ENCODE measurements at regions not wholly inside any gene's neighbourhood (a gene's known extent, or its start where the extent isn't known, plus 50 kb on each side); places are given as distances from the start of the nearest gene placed in this dataset.

DNA sequence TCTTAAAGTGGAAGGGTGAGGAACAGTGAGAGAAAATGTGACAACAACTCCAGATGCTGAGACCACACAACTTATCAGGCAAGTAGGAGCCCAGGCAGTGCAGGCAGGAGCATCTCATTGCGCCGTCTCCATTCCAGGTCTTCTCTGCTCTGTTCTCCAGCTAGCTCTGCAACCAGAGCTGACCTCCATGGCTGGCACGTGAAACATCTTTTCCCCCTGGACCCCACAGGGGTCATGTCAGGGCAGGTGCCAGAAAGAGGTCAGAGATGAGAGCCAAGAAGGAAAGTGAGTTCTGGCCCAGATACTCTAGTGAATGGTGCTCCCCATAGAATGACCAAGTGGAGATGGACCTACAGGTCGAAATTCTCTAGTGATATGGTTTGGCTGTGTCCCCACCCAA, 281.4 kb downstream of the SMOC2 start:
- H3K27me3 ChIP-seq = no peaks in the 10 kb centered on the region
- ATAC-seq = no peak
- no peak overlapping the region for H3K27ac ChIP-seq
- no peak overlapping the region for H3K4me3 ChIP-seq
- no peaks in the 10 kb centered on the region for H3K4me1 ChIP-seq
- 77 to 88% methylated on average over 3 to 4 of the region's 4 CpGs for WGBS, 2 donors (ENCODE audit: low coverage in 1 of 2)
- H3K9me3 ChIP-seq = peaks cover 0 to 12% (median 0%) of the 10 kb centered on the region in 3 donors
- H3K36me3 ChIP-seq = no peaks in the 10 kb centered on the region
- TF ChIP-seq POLR2AphosphoS5 (IDR thresholded peaks at IDR 0.05) = no peak
- TF ChIP-seq, protein P1, sequence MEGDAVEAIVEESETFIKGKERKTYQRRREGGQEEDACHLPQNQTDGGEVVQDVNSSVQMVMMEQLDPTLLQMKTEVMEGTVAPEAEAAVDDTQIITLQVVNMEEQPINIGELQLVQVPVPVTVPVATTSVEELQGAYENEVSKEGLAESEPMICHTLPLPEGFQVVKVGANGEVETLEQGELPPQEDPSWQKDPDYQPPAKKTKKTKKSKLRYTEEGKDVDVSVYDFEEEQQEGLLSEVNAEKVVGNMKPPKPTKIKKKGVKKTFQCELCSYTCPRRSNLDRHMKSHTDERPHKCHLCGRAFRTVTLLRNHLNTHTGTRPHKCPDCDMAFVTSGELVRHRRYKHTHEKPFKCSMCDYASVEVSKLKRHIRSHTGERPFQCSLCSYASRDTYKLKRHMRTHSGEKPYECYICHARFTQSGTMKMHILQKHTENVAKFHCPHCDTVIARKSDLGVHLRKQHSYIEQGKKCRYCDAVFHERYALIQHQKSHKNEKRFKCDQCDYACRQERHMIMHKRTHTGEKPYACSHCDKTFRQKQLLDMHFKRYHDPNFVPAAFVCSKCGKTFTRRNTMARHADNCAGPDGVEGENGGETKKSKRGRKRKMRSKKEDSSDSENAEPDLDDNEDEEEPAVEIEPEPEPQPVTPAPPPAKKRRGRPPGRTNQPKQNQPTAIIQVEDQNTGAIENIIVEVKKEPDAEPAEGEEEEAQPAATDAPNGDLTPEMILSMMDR (IDR thresholded peaks at IDR 0.05) = no peak
- no peak for TF ChIP-seq POLR2A (IDR thresholded peaks at IDR 0.05)
- no peak for TF ChIP-seq EP300 (IDR thresholded peaks at IDR 0.05)

DNA sequence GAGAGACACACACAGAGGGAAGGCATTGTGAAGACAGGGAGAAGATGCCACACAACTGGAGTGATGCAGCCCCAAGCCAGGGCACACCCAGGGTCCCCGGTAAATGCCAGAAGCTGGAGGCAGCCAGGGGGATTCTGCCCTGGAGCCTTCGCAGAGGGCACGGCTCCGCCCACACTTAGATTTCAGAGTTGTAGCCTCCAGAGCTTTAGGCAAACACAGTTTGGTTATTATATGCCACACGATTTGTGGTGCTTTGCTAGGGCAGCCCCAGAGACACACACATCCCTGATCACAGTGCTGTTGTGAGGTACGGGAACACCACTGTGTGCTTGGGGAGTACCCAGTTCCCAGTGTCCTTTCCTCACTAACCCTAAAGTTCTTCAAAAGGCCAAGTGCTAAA, 280.6 kb downstream of the SMOC2 start:
- Histone ChIP-seq H3K36me3 (no peaks in the 10 kb centered on the region), H3K4me1 (no peaks in the 10 kb centered on the region), H3K27me3 (no peaks in the 10 kb centered on the region), H3K27ac (no peak overlapping the region), H3K9me3 (peaks cover 0 to 12% (median 0%) of the 10 kb centered on the region in 3 donors), H3K4me3 (no peak overlapping the region)
- 0 to 80% methylated on average over 1 of the region's 6 CpGs for WGBS, 2 donors (ENCODE audit: low coverage in 1 of 2)
- ATAC-seq = no peak
- TF ChIP-seq POLR2A (IDR thresholded peaks at IDR 0.05) (no peak), POLR2AphosphoS5 (IDR thresholded peaks at IDR 0.05) (no peak)

DNA sequence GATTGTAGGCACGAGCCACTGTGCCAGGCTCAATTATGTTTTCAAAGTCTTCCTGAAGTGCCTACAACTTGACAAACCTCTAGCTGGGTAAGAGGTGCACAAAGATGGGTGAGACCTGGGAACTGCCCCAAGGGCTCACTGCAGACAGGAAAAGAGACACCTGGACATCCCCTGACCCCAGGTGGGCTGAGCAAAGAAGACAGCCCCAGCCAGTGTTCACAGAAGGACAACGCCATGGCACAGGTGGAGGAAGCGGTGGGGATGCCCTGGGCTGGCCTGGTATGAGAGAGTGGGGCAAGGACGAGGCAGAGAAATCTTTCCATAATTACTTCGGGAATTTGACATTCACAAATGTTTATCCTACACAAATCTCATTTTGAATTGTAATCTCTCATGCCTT, 278.9 kb downstream of the SMOC2 start:
- Histone ChIP-seq H3K4me1 (no peaks in the 10 kb centered on the region), H3K27ac (no peak overlapping the region), H3K9me3 (peaks cover 0 to 12% (median 0%) of the 10 kb centered on the region in 3 donors), H3K36me3 (no peaks in the 10 kb centered on the region), H3K4me3 (no peak overlapping the region), H3K27me3 (no peaks in the 10 kb centered on the region)
- no peak for ATAC-seq
- 67 to 85% methylated on average over 1 to 4 of the region's 5 CpGs for WGBS, 2 donors (ENCODE audit: low coverage in 1 of 2)
- TF ChIP-seq, protein P1 (IDR thresholded peaks at IDR 0.05) = no peak
- TF ChIP-seq EP300 (IDR thresholded peaks at IDR 0.05) (no peak), POLR2AphosphoS5 (IDR thresholded peaks at IDR 0.05) (no peak), POLR2A (IDR thresholded peaks at IDR 0.05) (no peak)

DNA sequence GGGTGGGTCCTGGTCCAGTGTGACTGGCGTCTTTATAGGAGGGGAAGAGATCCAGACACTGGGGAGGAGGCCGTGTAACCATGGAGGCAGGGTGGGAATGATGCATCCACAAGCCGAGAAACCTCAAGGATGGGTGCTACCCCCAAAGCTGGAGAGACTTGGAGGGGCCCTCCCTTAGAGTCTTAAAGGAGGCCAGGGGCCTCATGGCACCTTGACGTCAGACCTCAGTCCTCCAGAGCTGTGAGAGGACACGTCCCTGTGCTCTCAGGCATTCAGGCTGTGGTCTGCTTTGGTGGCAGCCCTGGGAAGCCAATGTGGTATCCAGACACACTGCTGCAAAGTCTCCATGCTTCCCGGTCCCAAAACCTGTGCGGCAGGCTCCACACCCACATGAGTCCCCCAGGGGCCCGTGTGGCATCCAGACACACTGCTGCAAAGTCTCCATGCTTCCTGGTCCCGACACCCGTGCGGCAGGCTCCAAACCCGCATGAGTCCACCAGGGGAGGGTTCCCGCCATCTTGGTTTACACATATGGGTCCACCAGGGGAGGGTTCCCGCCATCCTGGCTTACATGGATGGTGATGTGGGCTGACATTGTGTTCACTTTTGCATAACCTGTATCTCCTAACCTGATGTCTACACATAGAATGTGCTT, 278.0 kb downstream of the SMOC2 start:
- peaks cover 0 to 5% (median 0%) of the 10 kb centered on the region in 3 donors for H3K9me3 ChIP-seq
- no peaks in the 10 kb centered on the region for H3K36me3 ChIP-seq
- no peak for ATAC-seq
- WGBS, 2 donors (ENCODE audit: low coverage in 1 of 2) = 93% methylated on average over 5 of the region's 14 CpGs; no CpG with 5 or more reads in 1 of the 2 donors
- TF ChIP-seq, protein P1 (IDR thresholded peaks at IDR 0.05) = no peak
- TF ChIP-seq EP300 (IDR thresholded peaks at IDR 0.05) = no peak
- no peak for TF ChIP-seq POLR2AphosphoS5 (IDR thresholded peaks at IDR 0.05)
- TF ChIP-seq POLR2A (IDR thresholded peaks at IDR 0.05) = no peak
- H3K27me3 ChIP-seq = no peaks in the 10 kb centered on the region
- no peak overlapping the region for H3K27ac ChIP-seq
- no peak overlapping the region for H3K4me3 ChIP-seq
- no peaks in the 10 kb centered on the region for H3K4me1 ChIP-seq

Small RNA genes in the stretch of these regions (small RNA-seq; reads per million reads assigned to genes)
- gene AL513210.1 = 0 reads per million in 4 donors

Measured in gastroesophageal sphincter (tissue), 4 donors.